ENCODE measurements at regions not wholly inside any gene's neighbourhood (a gene's known extent, or its start where the extent isn't known, plus 50 kb on each side); places are given as distances from the start of the nearest gene placed in this dataset.

DNA sequence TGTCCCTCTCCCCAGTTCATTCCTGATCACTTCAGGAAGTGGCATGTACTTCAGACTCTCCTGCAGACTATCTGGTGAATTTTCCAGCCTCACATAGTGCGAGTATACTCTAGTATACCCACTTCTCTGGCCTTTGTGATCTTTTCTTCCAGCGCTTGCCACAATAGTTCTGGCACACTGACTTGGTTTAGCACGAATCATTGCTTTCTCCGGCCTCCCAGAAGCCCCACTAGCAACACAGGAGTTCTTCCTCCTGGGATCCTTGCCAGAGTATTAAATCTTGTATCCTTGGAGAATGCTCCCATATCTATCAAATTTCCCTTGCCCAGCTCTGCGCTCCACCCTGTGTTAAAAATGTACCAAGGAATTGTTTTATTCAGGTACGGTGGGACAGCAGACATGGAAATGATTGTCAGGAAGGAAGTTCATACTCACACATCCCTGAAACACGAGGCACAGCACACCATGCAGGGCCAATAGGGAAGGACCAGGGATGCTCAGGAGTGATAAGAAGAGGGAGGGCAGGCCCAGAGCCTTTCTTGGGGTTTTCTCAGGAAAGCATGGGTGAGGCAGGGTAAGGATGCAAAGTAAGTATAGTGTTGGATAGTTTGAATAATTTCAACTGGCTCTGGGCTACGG is 136.7 kb downstream of the ADSS2 start:
- H3K4me1 ChIP-seq (replicated peaks): no peaks in the 10 kb centered on the region
- H3K27ac ChIP-seq: no peak overlapping the region
- intact Hi-C loops (cut with DNase I): no loop called here
- TF ChIP-seq POLR2A (IDR thresholded peaks at IDR 0.05) (no peak), POLR2AphosphoS5 (IDR thresholded peaks at IDR 0.05) (no peak)
- TF ChIP-seq, protein P1, sequence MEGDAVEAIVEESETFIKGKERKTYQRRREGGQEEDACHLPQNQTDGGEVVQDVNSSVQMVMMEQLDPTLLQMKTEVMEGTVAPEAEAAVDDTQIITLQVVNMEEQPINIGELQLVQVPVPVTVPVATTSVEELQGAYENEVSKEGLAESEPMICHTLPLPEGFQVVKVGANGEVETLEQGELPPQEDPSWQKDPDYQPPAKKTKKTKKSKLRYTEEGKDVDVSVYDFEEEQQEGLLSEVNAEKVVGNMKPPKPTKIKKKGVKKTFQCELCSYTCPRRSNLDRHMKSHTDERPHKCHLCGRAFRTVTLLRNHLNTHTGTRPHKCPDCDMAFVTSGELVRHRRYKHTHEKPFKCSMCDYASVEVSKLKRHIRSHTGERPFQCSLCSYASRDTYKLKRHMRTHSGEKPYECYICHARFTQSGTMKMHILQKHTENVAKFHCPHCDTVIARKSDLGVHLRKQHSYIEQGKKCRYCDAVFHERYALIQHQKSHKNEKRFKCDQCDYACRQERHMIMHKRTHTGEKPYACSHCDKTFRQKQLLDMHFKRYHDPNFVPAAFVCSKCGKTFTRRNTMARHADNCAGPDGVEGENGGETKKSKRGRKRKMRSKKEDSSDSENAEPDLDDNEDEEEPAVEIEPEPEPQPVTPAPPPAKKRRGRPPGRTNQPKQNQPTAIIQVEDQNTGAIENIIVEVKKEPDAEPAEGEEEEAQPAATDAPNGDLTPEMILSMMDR (IDR thresholded peaks at IDR 0.05): no peak
- 44% methylated on average over 8 of the region's 8 CpGs for WGBS
- H3K36me3 ChIP-seq: no peaks in the 10 kb centered on the region
- H3K9me3 ChIP-seq: no peaks in the 10 kb centered on the region
- no peak overlapping the region for H3K4me3 ChIP-seq
- no peaks in the 10 kb centered on the region for H3K27me3 ChIP-seq (replicated peaks; ENCODE audit: insufficient read depth)
- no peak for DNase-seq (ENCODE audit: low spot score)

DNA sequence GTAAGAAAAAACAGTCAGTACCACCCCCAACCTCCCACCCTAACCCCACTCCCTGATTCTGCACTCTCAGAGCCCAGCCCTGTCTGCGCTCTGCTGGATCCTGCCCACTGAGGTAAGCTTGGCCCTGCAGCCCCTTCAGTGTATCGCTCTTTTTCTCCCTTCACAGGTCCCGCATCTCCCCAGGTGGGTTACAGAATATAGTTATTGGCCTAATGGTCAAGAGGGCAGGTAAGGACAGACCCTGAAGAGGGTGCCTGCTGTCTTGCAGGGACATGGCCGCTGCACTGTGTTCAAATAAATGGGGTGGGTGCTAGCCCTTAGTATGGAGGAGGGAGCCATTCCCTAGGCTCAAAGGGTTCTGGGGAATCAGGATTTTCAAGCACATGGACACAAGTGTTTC is 135.7 kb downstream of the ADSS2 start:
- Histone ChIP-seq H3K27ac (no peak overlapping the region), H3K27me3 (replicated peaks; ENCODE audit: insufficient read depth) (no peaks in the 10 kb centered on the region), H3K9me3 (no peaks in the 10 kb centered on the region), H3K4me1 (replicated peaks) (no peaks in the 10 kb centered on the region), H3K36me3 (no peaks in the 10 kb centered on the region), H3K4me3 (no peak overlapping the region)
- intact Hi-C loops (cut with DNase I): no loop called here
- WGBS: 97% methylated on average over 4 of the region's 4 CpGs
- no peak for DNase-seq (ENCODE audit: low spot score)
- TF ChIP-seq, protein P1 (IDR thresholded peaks at IDR 0.05): no peak
- no peak for TF ChIP-seq POLR2AphosphoS5 (IDR thresholded peaks at IDR 0.05)
- TF ChIP-seq POLR2A (IDR thresholded peaks at IDR 0.05): no peak

DNA sequence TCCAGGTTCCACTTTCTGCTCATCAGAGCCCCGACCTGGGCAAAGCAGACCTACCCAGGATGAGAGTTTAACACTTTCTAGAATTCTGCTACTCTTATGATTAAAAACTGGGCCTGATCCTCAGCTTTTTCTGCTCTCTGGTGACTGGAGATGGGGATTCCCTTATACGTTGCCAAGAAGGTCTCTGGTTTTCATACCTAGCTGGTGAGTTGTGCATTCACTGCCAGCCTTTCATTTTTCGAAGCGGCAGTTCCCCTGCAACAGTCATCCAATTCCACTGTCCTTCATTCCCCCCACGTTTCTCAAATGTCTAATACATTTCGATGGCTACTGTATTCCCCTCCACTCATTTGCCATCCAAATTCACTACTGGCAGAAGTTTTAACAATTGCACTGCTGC is 135.3 kb downstream of the ADSS2 start:
- WGBS: 87% methylated on average over 6 of the region's 6 CpGs
- intact Hi-C loops (cut with DNase I): no loop called here
- H3K27me3 ChIP-seq (replicated peaks; ENCODE audit: insufficient read depth): no peaks in the 10 kb centered on the region
- TF ChIP-seq POLR2A (IDR thresholded peaks at IDR 0.05) (no peak), POLR2AphosphoS5 (IDR thresholded peaks at IDR 0.05) (no peak)
- TF ChIP-seq, protein P1 (IDR thresholded peaks at IDR 0.05): no peak
- H3K27ac ChIP-seq: no peak overlapping the region
- DNase-seq (ENCODE audit: low spot score): no peak
- no peaks in the 10 kb centered on the region for H3K4me1 ChIP-seq (replicated peaks)
- no peaks in the 10 kb centered on the region for H3K9me3 ChIP-seq
- no peaks in the 10 kb centered on the region for H3K36me3 ChIP-seq
- H3K4me3 ChIP-seq: no peak overlapping the region

DNA sequence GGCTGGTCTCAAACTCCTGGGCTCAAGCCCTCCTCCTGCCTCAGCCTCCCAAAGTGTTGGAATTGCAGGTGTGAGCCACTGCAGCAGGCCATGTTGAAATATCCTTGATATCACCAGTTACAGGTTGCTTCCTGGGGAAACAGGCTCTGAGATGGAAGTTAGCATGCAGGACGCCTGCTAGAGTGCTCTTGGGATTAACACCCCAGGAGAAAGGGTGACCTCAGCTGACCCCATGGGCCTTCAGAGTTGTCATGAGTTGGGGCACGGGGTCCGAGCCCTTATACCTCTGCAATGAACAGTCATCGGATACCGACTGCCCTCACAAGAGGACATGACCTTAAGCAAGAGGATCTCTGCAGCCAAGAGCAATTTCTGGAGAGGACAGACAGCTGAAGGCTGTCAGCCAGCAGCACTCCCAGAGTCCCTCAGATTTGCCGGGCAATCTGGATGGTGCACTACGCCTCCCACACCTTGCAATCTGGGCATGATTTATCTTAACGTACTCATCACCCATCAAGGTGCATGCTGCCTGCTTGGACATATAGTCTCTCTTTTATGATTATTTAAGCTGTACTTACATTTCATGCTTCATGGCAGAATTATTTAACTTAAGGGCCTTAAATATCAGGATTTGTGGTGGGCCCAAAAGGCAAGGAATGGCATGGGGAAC is 134.6 kb downstream of the ADSS2 start:
- no peaks in the 10 kb centered on the region for H3K9me3 ChIP-seq
- no peaks in the 10 kb centered on the region for H3K4me1 ChIP-seq (replicated peaks)
- 75% methylated on average over 8 of the region's 8 CpGs for WGBS
- DNase-seq (ENCODE audit: low spot score): no peak
- intact Hi-C loops (cut with DNase I): no loop called here
- no peaks in the 10 kb centered on the region for H3K36me3 ChIP-seq
- no peak overlapping the region for H3K27ac ChIP-seq
- H3K4me3 ChIP-seq: no peak overlapping the region
- TF ChIP-seq, protein P1 (IDR thresholded peaks at IDR 0.05): no peak
- TF ChIP-seq POLR2AphosphoS5 (IDR thresholded peaks at IDR 0.05) (no peak), POLR2A (IDR thresholded peaks at IDR 0.05) (no peak)
- H3K27me3 ChIP-seq (replicated peaks; ENCODE audit: insufficient read depth): no peaks in the 10 kb centered on the region

DNA sequence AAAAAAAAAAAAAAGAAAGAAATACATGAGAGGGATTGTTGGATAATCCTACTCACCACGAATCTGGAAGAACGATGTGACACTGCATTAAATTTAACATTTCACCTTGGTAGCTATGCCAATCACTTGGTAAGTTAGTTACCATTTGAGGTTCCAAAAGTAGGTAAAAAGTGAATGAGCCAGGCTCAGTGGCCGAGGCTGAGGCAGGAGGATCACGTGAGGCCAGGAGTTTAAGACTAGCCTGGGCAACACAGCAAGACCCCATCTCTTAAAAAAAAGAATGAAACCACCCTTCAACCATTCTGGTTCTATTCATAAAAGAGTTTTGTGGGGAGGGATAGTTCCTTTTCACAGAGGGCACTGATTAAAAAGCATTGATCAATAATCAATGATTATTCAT is 133.6 kb downstream of the ADSS2 start:
- Histone ChIP-seq H3K36me3 (no peaks in the 10 kb centered on the region), H3K4me3 (no peak overlapping the region), H3K27ac (no peak overlapping the region), H3K9me3 (no peaks in the 10 kb centered on the region), H3K27me3 (replicated peaks; ENCODE audit: insufficient read depth) (no peaks in the 10 kb centered on the region), H3K4me1 (replicated peaks) (peaks cover 6% of the 10 kb centered on the region)
- intact Hi-C loops (cut with DNase I): no loop called here
- no peak for TF ChIP-seq POLR2A (IDR thresholded peaks at IDR 0.05)
- TF ChIP-seq, protein P1 (IDR thresholded peaks at IDR 0.05): no peak
- DNase-seq (ENCODE audit: low spot score): no peak
- WGBS: 94% methylated on average over 4 of the region's 4 CpGs

All from prostate gland (tissue), 2 donors.